ENCODE measurements at regions not wholly inside any gene's neighbourhood (a gene's known extent, or its start where the extent isn't known, plus 50 kb on each side); places are given as distances from the start of the nearest gene placed in this dataset.

DNA sequence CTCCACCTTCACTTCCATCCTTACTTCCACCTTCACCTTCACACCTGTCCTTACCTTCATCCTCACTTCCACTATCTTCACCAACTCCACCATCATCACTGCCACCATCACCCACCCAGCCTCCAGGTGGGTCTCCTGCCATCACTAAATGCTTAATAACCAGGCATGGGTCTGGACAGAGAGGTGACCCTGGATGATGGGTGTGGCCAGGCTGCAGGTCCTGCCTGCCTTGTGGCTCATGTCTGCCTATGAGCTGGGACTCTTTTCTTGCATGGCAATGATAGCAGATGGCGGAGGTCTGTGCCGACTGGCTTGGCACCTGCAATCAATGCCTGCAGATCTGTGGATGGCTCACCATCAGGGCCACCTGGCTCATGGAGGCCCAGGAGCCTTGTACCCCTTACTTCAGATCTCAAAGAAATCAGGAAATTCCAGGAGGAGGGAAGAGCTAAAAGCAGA lies 60.1 kb upstream of the ELN start:
- Histone ChIP-seq H2AFZ (no peak overlapping the region), H3K4me1 (ENCODE audit: insufficient read depth) (no peaks in the 10 kb centered on the region), H3K4me3 (no peak overlapping the region), H3K79me2 (ENCODE audit: insufficient read depth) (no peaks in the 10 kb centered on the region), H3K9me3 (ENCODE audit: low read depth) (no peaks in the 10 kb centered on the region), H4K20me1 (ENCODE audit: insufficient read depth) (no peaks in the 10 kb centered on the region), H3K27me3 (replicated peaks; ENCODE audit: insufficient read depth) (no peaks in the 10 kb centered on the region), H3K9ac (no peak overlapping the region), H3K36me3 (ENCODE audit: low read depth) (no peaks in the 10 kb centered on the region), H3K27ac (no peak overlapping the region), H3F3A (ENCODE audit: insufficient read depth) (0 out of 2 replicates have a peak, but pooled peaks cover 4% of the 10 kb centered on the region), H3K4me2 (ENCODE audit: unreplicated experiment) (no peak overlapping the region), H3K9me2 (ENCODE audit: insufficient read depth) (no peaks in the 10 kb centered on the region)
- TF ChIP-seq EZH2phosphoT487 (IDR thresholded peaks at IDR 0.05; ENCODE audit: insufficient read depth, low read depth) (no peak), EZH2 (IDR thresholded peaks at IDR 0.05; ENCODE audit: insufficient read depth, poor library complexity, severe bottlenecking) (no peak)
- no peak for DNase-seq
- 92 to 100% methylated on average over 2 of the region's 2 CpGs for WGBS, 2 experiments (ENCODE audit: low coverage in 1 of 2, low lambda C conversion rate in 2 of 2, missing lambda C conversion rate in 2 of 2)
- in situ Hi-C loops (cut with MboI), result no loop called here

DNA sequence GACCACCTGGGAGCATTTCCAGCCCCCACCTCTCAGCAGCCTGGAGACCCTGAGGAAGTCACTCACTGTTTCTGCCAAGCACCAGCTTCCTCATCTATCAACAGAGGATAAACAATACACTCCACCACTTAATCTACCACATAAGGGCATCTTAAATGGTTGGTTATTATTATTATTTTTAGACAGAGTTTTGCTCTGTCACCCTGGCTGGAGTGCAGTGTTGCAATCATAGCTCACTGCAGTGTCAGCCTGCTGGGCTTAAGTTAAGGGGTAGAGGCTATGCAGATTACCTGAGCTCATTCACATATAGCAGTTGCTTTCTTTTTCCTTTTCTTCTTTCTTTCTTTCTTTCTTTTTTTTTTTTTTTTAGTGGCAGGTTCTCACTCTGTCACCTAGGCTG lies 59.5 kb upstream of the ELN start:
- no peaks in the 10 kb centered on the region for H4K20me1 ChIP-seq (ENCODE audit: insufficient read depth)
- H3K36me3 ChIP-seq (ENCODE audit: low read depth), result no peaks in the 10 kb centered on the region
- H3K4me3 ChIP-seq, result no peak overlapping the region
- no peak overlapping the region for H3K27ac ChIP-seq
- H3K4me2 ChIP-seq (ENCODE audit: unreplicated experiment), result no peak overlapping the region
- no peaks in the 10 kb centered on the region for H3K9me2 ChIP-seq (ENCODE audit: insufficient read depth)
- H3K9me3 ChIP-seq (ENCODE audit: low read depth), result no peaks in the 10 kb centered on the region
- H2AFZ ChIP-seq, result no peak overlapping the region
- H3K9ac ChIP-seq, result no peak overlapping the region
- in situ Hi-C loops (cut with MboI), result no loop called here
- peak; percentile 61 for DNase-seq
- H3F3A ChIP-seq (ENCODE audit: insufficient read depth), result 0 out of 2 replicates have a peak, but pooled peaks cover 3% of the 10 kb centered on the region
- no peaks in the 10 kb centered on the region for H3K4me1 ChIP-seq (ENCODE audit: insufficient read depth)
- H3K27me3 ChIP-seq (replicated peaks; ENCODE audit: insufficient read depth), result no peaks in the 10 kb centered on the region
- H3K79me2 ChIP-seq (ENCODE audit: insufficient read depth), result no peaks in the 10 kb centered on the region
- TF ChIP-seq EZH2phosphoT487 (IDR thresholded peaks at IDR 0.05; ENCODE audit: insufficient read depth, low read depth), result no peak
- TF ChIP-seq EZH2 (IDR thresholded peaks at IDR 0.05; ENCODE audit: insufficient read depth, poor library complexity, severe bottlenecking), result no peak

DNA sequence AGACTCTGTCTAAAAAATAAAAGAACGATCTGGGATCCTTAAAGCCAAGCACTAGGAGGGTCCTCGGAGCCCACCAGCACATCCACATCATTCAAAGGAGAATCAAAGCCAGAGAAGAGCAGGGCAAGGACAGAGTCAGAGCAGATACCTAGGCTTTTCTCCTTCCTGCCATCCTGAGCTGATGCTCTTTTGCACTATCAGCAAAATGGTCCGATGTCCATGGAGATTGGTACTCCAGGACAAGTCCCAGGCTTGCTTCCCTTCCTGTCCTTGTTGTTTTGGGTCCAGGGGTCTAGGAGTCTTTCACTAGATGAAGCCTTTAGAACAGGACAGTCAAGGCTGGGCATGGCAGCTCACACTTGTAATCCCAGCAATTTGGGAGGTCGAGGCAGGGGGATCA lies 58.0 kb upstream of the ELN start:
- H4K20me1 ChIP-seq (ENCODE audit: insufficient read depth), result no peaks in the 10 kb centered on the region
- H3K9me3 ChIP-seq (ENCODE audit: low read depth), result no peaks in the 10 kb centered on the region
- no peaks in the 10 kb centered on the region for H3K4me1 ChIP-seq (ENCODE audit: insufficient read depth)
- no peaks in the 10 kb centered on the region for H3K27me3 ChIP-seq (replicated peaks; ENCODE audit: insufficient read depth)
- no peak overlapping the region for H3K27ac ChIP-seq
- H3K9ac ChIP-seq, result no peak overlapping the region
- no peaks in the 10 kb centered on the region for H3F3A ChIP-seq (ENCODE audit: insufficient read depth)
- H3K4me3 ChIP-seq, result no peak overlapping the region
- TF ChIP-seq EZH2phosphoT487 (IDR thresholded peaks at IDR 0.05; ENCODE audit: insufficient read depth, low read depth) (no peak), EZH2 (IDR thresholded peaks at IDR 0.05; ENCODE audit: insufficient read depth, poor library complexity, severe bottlenecking) (no peak)
- H3K4me2 ChIP-seq (ENCODE audit: unreplicated experiment), result no peak overlapping the region
- H3K36me3 ChIP-seq (ENCODE audit: low read depth), result no peaks in the 10 kb centered on the region
- no peaks in the 10 kb centered on the region for H3K79me2 ChIP-seq (ENCODE audit: insufficient read depth)
- 79 to 91% methylated on average over 4 of the region's 4 CpGs for WGBS, 2 experiments (ENCODE audit: low coverage in 1 of 2, low lambda C conversion rate in 2 of 2, missing lambda C conversion rate in 2 of 2)
- no peaks in the 10 kb centered on the region for H3K9me2 ChIP-seq (ENCODE audit: insufficient read depth)
- no peak for DNase-seq
- H2AFZ ChIP-seq, result no peak overlapping the region
- in situ Hi-C loops (cut with MboI), result no loop called here

DNA sequence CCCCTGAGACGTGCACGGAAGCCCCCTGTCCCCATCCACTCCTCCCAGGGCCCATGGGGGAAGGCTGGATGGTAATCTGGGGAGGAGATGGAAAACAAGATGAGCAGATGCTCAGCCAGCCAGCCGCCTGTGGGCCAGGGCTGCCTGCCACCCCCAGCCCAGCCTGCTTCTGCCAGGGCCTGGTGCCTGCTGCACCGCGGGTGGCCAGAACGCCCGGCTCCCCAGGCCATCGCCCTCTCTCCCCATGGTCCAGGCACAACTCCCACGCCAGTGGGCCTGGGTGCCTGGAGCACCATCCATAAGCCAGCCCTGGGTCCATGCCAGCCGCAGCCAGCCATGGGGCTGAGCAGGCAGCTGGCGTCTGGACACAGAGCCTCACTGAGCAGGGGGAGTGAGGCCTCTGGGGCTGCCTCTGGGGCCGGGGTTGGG lies 57.2 kb upstream of the ELN start:
- Histone ChIP-seq H4K20me1 (ENCODE audit: insufficient read depth) (no peaks in the 10 kb centered on the region), H3K4me2 (ENCODE audit: unreplicated experiment) (no peak overlapping the region), H3K9ac (no peak overlapping the region), H3K4me1 (ENCODE audit: insufficient read depth) (no peaks in the 10 kb centered on the region), H3K9me2 (ENCODE audit: insufficient read depth) (no peaks in the 10 kb centered on the region), H2AFZ (no peak overlapping the region), H3K27me3 (replicated peaks; ENCODE audit: insufficient read depth) (no peaks in the 10 kb centered on the region), H3K36me3 (ENCODE audit: low read depth) (no peaks in the 10 kb centered on the region), H3K9me3 (ENCODE audit: low read depth) (no peaks in the 10 kb centered on the region), H3K27ac (no peak overlapping the region), H3K4me3 (no peak overlapping the region), H3F3A (ENCODE audit: insufficient read depth) (no peaks in the 10 kb centered on the region), H3K79me2 (ENCODE audit: insufficient read depth) (no peaks in the 10 kb centered on the region)
- TF ChIP-seq EZH2phosphoT487 (IDR thresholded peaks at IDR 0.05; ENCODE audit: insufficient read depth, low read depth), result no peak
- TF ChIP-seq EZH2 (IDR thresholded peaks at IDR 0.05; ENCODE audit: insufficient read depth, poor library complexity, severe bottlenecking), result no peak
- no peak for DNase-seq
- in situ Hi-C loops (cut with MboI), result no loop called here
- 37 to 40% methylated on average over 12 of the region's 12 CpGs for WGBS, 2 experiments (ENCODE audit: low coverage in 1 of 2, low lambda C conversion rate in 2 of 2, missing lambda C conversion rate in 2 of 2)

DNA sequence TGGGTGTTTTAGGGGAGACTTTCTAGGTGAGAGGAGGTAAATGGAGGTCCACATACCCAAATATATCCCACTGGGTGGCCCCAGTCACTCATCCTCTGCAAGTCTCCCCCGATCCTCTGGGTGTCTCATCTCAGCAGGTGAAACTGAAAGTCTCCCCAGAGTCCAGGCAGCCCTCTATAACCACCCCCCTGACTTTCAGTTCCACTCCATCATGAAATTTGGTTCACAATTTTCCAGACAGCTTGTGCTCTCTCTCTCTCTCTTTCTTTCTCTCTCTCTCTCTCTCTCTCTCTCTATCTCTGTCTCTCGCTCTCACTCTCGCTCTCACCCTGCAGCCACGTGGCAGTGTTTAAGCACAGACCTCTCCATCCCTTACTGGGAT lies 56.7 kb upstream of the ELN start:
- Histone ChIP-seq H3K36me3 (ENCODE audit: low read depth) (no peaks in the 10 kb centered on the region), H3F3A (ENCODE audit: insufficient read depth) (no peaks in the 10 kb centered on the region), H3K4me2 (ENCODE audit: unreplicated experiment) (no peak overlapping the region), H4K20me1 (ENCODE audit: insufficient read depth) (no peaks in the 10 kb centered on the region), H2AFZ (no peak overlapping the region), H3K4me1 (ENCODE audit: insufficient read depth) (no peaks in the 10 kb centered on the region), H3K27me3 (replicated peaks; ENCODE audit: insufficient read depth) (no peaks in the 10 kb centered on the region), H3K4me3 (no peak overlapping the region), H3K9me3 (ENCODE audit: low read depth) (no peaks in the 10 kb centered on the region), H3K9me2 (ENCODE audit: insufficient read depth) (no peaks in the 10 kb centered on the region), H3K79me2 (ENCODE audit: insufficient read depth) (no peaks in the 10 kb centered on the region), H3K9ac (no peak overlapping the region), H3K27ac (no peak overlapping the region)
- in situ Hi-C loops (cut with MboI), result no loop called here
- DNase-seq, result no peak
- WGBS, 2 experiments (ENCODE audit: low coverage in 1 of 2, low lambda C conversion rate in 2 of 2, missing lambda C conversion rate in 2 of 2), result 61 to 79% methylated on average over 4 of the region's 4 CpGs
- TF ChIP-seq EZH2 (IDR thresholded peaks at IDR 0.05; ENCODE audit: insufficient read depth, poor library complexity, severe bottlenecking) (no peak), EZH2phosphoT487 (IDR thresholded peaks at IDR 0.05; ENCODE audit: insufficient read depth, low read depth) (no peak)

Measured in GM23248 (cell line).